Pancreas (tissue), 10 donors: ENCODE measurements at regions not wholly inside any gene's neighbourhood (a gene's known extent, or its start where the extent isn't known, plus 50 kb on each side); places are given as distances from the start of the nearest gene placed in this dataset.

Experiments
- ATAC-seq, 4 donors: fragments of 200-7000 bp; cut with Tn5 transposase; one replicate each; pipeline versions ENCODE4 v1.8.0 to v1.9.1; 2020; ENCODE audit warnings: mild to moderate bottlenecking in 4 of 4, moderate library complexity in 4 of 4
- DNase-seq, 6 donors: peaks; one replicate each; pipeline ENCODE4 v3.0.0-alpha.2; 2020
- FAIRE-seq: peaks from 2 replicates; lab custom pipeline; 2012; peaks lifted over from hg19 to GRCh38; lab: Jason Lieb, UNC
- H3K27ac ChIP-seq, 4 donors: fragments of 200-600 bp; sonication (generic); 1 replicate in 3 of 4; 2 replicates in 1 of 4; pipeline versions ENCODE4 v1.5.0 to v1.8.0; 2020
- H3K27me3 ChIP-seq, 4 donors: fragments of 200-600 bp; one replicate each; pipeline ENCODE4 v1.8.0; 2021
- H3K36me3 ChIP-seq, 3 donors: fragments of 200-600 bp; sonication (generic) in 1 of 3; one replicate each; pipeline versions ENCODE4 v1.5.0 to v1.8.0; 2020 to 2021
- H3K4me1 ChIP-seq, 3 donors: fragments of 200-600 bp; one replicate each; pipeline ENCODE4 v1.8.0; 2021
- H3K4me3 ChIP-seq, 4 donors: fragments of 200-600 bp; sonication (generic) in 2 of 4; one replicate each; pipeline versions ENCODE4 v1.5.0 to v1.8.0; 2020 to 2021
- H3K9me3 ChIP-seq, 4 donors: fragments of 200-600 bp; one replicate each; pipeline ENCODE4 v1.8.0; 2021
- WGBS, 2 donors: extraction: QIAGEN DNeasy Blood & Tissue Kit; methylation state at CpG; one replicate each; pipeline ENCODE4 v1.1.7; 2013; 5-methylcytosine and 5-hydroxymethylcytosine counted together
- intact Hi-C, 3 donors: fragments of 100-400 bp; cut with DNase I; formaldehyde crosslinking; loops; one replicate each; pipeline versions ENCODE4 v1.11.1 to v1.14.2; 2022
- TF ChIP-seq, protein P1 (sequence below), 4 donors: fragments of 200-600 bp; sonication (generic) in 3 of 4; IDR thresholded peaks; one replicate each; pipeline versions ENCODE4 v1.5.0 to v1.8.0; 2021; ENCODE audit warnings: antibody characterized with exemption in 4 of 4
- donor health status: healthy with polysubstance abuse.
- donor health status: DM: no; HTN: no; CAD: no; lungs with moderate emphysema.
- donor health status: DM: no; HTN: no; CAD: no.
- donor health status: control.
- donor health status: control.
- donor health status: Bipolar disorder and iron deficiency.
- donor health status: DM: yes; HTN: yes; CAD: no.
- donor health status: DM: no; HTN: no; CAD: no.
- donor health status: DM: no; HTN: no; CAD: no.
- donor health status: DM: yes; HTN: yes; CAD: no.

GRCh38 chr9:88681434-88681833 lies 146.5 kb downstream of the NXNL2 start:
- Histone ChIP-seq H3K4me1 (no peaks in the 10 kb centered on the region), H3K27ac (no peak overlapping the region), H3K27me3 (no peaks in the 10 kb centered on the region), H3K36me3 (no peaks in the 10 kb centered on the region), H3K9me3 (no peaks in the 10 kb centered on the region), H3K4me3 (no peak overlapping the region)
- FAIRE-seq: no peak
- ATAC-seq: no peak
- intact Hi-C loops: no loop called here
- DNase-seq: no peak
- 65 to 66% methylated on average over 8 of the region's 8 CpGs for WGBS, 2 donors
- TF ChIP-seq, protein P1, sequence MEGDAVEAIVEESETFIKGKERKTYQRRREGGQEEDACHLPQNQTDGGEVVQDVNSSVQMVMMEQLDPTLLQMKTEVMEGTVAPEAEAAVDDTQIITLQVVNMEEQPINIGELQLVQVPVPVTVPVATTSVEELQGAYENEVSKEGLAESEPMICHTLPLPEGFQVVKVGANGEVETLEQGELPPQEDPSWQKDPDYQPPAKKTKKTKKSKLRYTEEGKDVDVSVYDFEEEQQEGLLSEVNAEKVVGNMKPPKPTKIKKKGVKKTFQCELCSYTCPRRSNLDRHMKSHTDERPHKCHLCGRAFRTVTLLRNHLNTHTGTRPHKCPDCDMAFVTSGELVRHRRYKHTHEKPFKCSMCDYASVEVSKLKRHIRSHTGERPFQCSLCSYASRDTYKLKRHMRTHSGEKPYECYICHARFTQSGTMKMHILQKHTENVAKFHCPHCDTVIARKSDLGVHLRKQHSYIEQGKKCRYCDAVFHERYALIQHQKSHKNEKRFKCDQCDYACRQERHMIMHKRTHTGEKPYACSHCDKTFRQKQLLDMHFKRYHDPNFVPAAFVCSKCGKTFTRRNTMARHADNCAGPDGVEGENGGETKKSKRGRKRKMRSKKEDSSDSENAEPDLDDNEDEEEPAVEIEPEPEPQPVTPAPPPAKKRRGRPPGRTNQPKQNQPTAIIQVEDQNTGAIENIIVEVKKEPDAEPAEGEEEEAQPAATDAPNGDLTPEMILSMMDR (IDR thresholded peaks at IDR 0.05): no peak

GRCh38 chr9:88682431-88682831 lies 147.5 kb downstream of the NXNL2 start:
- Histone ChIP-seq H3K4me3 (no peak overlapping the region), H3K27ac (no peak overlapping the region), H3K4me1 (no peaks in the 10 kb centered on the region), H3K9me3 (no peaks in the 10 kb centered on the region), H3K36me3 (no peaks in the 10 kb centered on the region), H3K27me3 (no peaks in the 10 kb centered on the region)
- ATAC-seq (peak in 1 of 4 donors; percentile 29), DNase-seq (no peak), FAIRE-seq (no peak)
- 67 to 69% methylated on average over 12 of the region's 12 CpGs for WGBS, 2 donors
- TF ChIP-seq, protein P1 (IDR thresholded peaks at IDR 0.05): no peak
- intact Hi-C loops: no loop called here

- Histone ChIP-seq H3K9me3 (no peaks in the 10 kb centered on the region), H3K27ac (no peak overlapping the region), H3K4me1 (no peaks in the 10 kb centered on the region), H3K27me3 (no peaks in the 10 kb centered on the region), H3K36me3 (no peaks in the 10 kb centered on the region), H3K4me3 (no peak overlapping the region)
- intact Hi-C loops: no loop called here
- WGBS, 2 donors: 66% methylated on average over 8 of the region's 8 CpGs
- no peak for DNase-seq
- TF ChIP-seq, protein P1 (IDR thresholded peaks at IDR 0.05): no peak
- no peak for FAIRE-seq
- ATAC-seq: no peak
These were observed 149.1 kb downstream of the NXNL2 start for GRCh38 chr9:88684046-88684445.

DNA sequence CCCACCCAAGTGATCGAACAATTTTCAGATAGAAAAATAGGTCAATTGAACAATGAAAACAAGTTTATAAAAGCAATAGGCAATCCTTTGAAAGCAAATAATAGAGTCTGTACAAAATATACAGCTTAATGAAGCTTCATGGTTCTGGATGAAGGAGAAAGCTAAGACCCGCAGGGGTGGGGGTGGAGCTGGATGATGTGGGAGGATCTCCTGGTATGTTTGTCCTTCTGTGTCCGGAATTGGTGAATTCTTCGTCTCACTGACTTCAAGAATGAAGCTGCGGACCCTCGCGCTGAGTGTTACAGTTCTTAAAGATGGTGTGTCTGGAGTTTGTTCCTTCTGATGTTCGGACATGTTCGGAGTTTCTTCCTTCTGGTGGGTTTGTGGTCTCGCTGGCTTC lies 149.9 kb downstream of the NXNL2 start:
- no peaks in the 10 kb centered on the region for H3K4me1 ChIP-seq
- WGBS, 2 donors: 76 to 81% methylated on average over 10 of the region's 10 CpGs
- H3K4me3 ChIP-seq: no peak overlapping the region
- TF ChIP-seq, protein P1 (IDR thresholded peaks at IDR 0.05): no peak
- no peak for DNase-seq
- intact Hi-C loops: no loop called here
- no peaks in the 10 kb centered on the region for H3K27me3 ChIP-seq
- ATAC-seq: no peak
- no peak for FAIRE-seq
- no peaks in the 10 kb centered on the region for H3K36me3 ChIP-seq
- H3K27ac ChIP-seq: no peak overlapping the region
- no peaks in the 10 kb centered on the region for H3K9me3 ChIP-seq

DNA sequence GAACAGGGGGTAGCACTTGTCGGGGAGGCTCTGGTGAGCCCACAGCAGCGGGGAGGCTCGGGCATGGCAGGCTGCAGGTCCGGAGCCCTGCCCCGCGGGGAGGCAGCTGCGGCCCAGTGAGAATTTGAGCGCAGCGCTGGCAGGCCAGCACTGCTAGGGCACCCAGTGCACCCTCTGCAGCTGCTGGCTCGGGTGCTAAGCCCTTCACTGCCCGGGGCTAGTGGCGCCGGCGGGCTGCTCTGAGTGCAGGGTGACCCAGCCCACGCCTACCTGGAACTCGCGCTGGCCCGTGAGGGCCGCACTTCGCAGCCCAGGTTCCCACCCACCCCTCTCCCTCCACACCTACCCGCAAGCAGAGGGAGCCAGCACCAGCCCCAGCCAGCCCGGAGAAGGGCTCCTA lies 151.0 kb downstream of the NXNL2 start:
- H3K4me1 ChIP-seq: no peaks in the 10 kb centered on the region
- H3K4me3 ChIP-seq: no peak overlapping the region
- ATAC-seq: no peak
- TF ChIP-seq, protein P1 (IDR thresholded peaks at IDR 0.05): no peak
- WGBS, 2 donors: 89 to 93% methylated on average over 21 to 22 of the region's 22 CpGs
- no peaks in the 10 kb centered on the region for H3K36me3 ChIP-seq
- intact Hi-C loops: no loop called here
- H3K27ac ChIP-seq: no peak overlapping the region
- no peaks in the 10 kb centered on the region for H3K9me3 ChIP-seq
- DNase-seq: no peak
- no peak for FAIRE-seq
- H3K27me3 ChIP-seq: no peaks in the 10 kb centered on the region
